ENCODE measurements at regions not wholly inside any gene's neighbourhood (a gene's known extent, or its start where the extent isn't known, plus 50 kb on each side); places are given as distances from the start of the nearest gene placed in this dataset.

DNA sequence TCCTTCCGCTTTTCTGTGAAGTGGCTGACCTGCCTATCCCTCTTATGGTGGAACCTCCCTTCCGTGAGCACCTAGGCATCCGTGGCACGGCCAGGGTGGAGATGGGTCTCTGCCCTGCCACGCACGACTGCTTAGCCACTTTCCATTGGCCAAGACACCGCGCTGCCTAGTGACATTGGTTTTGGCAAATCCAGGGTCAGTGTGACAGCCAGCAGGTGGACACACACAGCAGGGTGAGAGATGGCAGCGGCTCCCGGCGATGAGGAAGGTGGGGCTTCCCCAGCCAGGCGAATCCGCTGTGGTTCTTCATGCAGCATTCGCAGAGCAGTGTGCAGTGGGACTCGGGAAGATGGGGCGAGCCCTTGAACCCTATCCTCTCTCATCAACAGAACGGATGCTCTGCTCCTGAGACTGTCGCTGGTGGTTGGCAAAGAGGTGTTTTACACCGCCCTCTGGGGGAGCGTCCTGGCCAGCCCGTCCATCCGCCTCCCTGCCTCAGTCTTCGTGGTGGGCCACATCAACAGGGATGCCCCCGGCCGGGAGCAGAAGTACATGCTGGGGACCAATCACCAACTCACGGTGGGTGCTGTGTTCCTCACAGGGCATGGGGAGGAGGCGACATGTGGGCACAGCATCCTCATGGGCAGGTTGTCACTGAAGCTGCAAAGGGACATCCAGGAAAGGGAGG lies 51.8 kb downstream of the DOP1B start:
- no peak for TF ChIP-seq POLR2AphosphoS5 (IDR thresholded peaks at IDR 0.05)
- TF ChIP-seq, protein P1, sequence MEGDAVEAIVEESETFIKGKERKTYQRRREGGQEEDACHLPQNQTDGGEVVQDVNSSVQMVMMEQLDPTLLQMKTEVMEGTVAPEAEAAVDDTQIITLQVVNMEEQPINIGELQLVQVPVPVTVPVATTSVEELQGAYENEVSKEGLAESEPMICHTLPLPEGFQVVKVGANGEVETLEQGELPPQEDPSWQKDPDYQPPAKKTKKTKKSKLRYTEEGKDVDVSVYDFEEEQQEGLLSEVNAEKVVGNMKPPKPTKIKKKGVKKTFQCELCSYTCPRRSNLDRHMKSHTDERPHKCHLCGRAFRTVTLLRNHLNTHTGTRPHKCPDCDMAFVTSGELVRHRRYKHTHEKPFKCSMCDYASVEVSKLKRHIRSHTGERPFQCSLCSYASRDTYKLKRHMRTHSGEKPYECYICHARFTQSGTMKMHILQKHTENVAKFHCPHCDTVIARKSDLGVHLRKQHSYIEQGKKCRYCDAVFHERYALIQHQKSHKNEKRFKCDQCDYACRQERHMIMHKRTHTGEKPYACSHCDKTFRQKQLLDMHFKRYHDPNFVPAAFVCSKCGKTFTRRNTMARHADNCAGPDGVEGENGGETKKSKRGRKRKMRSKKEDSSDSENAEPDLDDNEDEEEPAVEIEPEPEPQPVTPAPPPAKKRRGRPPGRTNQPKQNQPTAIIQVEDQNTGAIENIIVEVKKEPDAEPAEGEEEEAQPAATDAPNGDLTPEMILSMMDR (IDR thresholded peaks at IDR 0.05): no peak
